ENCODE measurements at regions not wholly inside any gene's neighbourhood (a gene's known extent, or its start where the extent isn't known, plus 50 kb on each side); places are given as distances from the start of the nearest gene placed in this dataset.

- Histone ChIP-seq H3K4me1 (no peaks in the 10 kb centered on the region), H3K36me3 (ENCODE audit: insufficient read depth in 1 of 2, low read depth in 1 of 2) (no peaks in the 10 kb centered on the region), H3K27ac (no peak overlapping the region), H3K4me3 (no peak overlapping the region), H3K9me3 (no peaks in the 10 kb centered on the region), H3K27me3 (ENCODE audit: insufficient read depth in 3 of 3, low read length in 2 of 3) (no peaks in the 10 kb centered on the region)
- DNase-seq (peak; percentile 40 to 67), ATAC-seq (peak; percentile 30 to 72 (median 68))
- intact Hi-C loops (cut with DNase I), result no loop called here
- WGBS, 3 donors, result 22 to 55% (median 41%) methylated on average over 4 of the region's 4 CpGs
- no peak for TF ChIP-seq CTCF (IDR thresholded peaks at IDR 0.05)
Observed at GRCh38 chr5:78698191-78698791, 49.7 kb upstream of the LHFPL2 start.

Data from psoas muscle (tissue), 7 donors.